ENCODE measurements at regions not wholly inside any gene's neighbourhood (a gene's known extent, or its start where the extent isn't known, plus 50 kb on each side); places are given as distances from the start of the nearest gene placed in this dataset.

- no peak for TF ChIP-seq ZNF532 (CRISPR knock-in tag; IDR thresholded peaks at IDR 0.05; ENCODE audit: borderline replicate concordance)
Observed at GRCh38 chr3:127469760-127470159, 120.8 kb downstream of the TPRA1 start (continued).

- Mint-ChIP-seq H3K4me1 (peaks cover 8% of the 10 kb centered on the region), H3K9me3 (peaks cover 9% of the 10 kb centered on the region), H3K27me3 (ENCODE audit: low read depth) (peaks cover 4% of the 10 kb centered on the region; the same call in 1 of the 2 replicates), H3K27ac (no peak overlapping the region), H3K4me3 (no peak overlapping the region), H3K36me3 (0 out of 2 replicates have a peak, but pooled peaks cover 3% of the 10 kb centered on the region)
- TF ChIP-seq ZNF281 (CRISPR knock-in tag; IDR thresholded peaks at IDR 0.05) (peak; percentile 86; the same call in 1 of the 2 replicates), MAX (CRISPR knock-in tag; IDR thresholded peaks at IDR 0.05) (0 out of 2 replicates have a peak, but pooled peaks have one; percentile 62), ZNF671 (CRISPR knock-in tag; IDR thresholded peaks at IDR 0.05) (no peak)
- DNase-seq (ENCODE audit: low spot score) (peak; percentile 66), ATAC-seq (peak; percentile 87)
- ChIA-PET CTCF (interaction anchor here (1.5 kb wide), 1 partner anchor 12 kb away, joined by 7 read pairs; no protein-coding TSS in a partner anchor), POLR2A (no interaction called here)
Observed at GRCh38 chr3:127467391-127467790, 123.1 kb downstream of the TPRA1 start.

GRCh38 chr3:127464642-127465041, 125.9 kb downstream of the TPRA1 start:
- Mint-ChIP-seq H3K4me3 (no peak overlapping the region), H3K27ac (no peak overlapping the region), H3K9me3 (peaks cover 9% of the 10 kb centered on the region), H3K4me1 (peaks cover 8% of the 10 kb centered on the region), H3K36me3 (0 out of 2 replicates have a peak, but pooled peaks cover 3% of the 10 kb centered on the region), H3K27me3 (ENCODE audit: low read depth) (peaks cover 7% of the 10 kb centered on the region; the same call in 1 of the 2 replicates)
- CTCF ChIA-PET = interaction anchor here (0.9 to 1.9 kb wide), 2 partner anchors 9 kb away, joined by 3 to 5 read pairs; no protein-coding TSS in a partner anchor
- ATAC-seq (no peak; the same call in 1 of the 2 replicates), DNase-seq (ENCODE audit: low spot score) (no peak)
- POLR2A ChIA-PET = no interaction called here
- TF ChIP-seq GRHL2 (CRISPR knock-in tag; IDR thresholded peaks at IDR 0.05; ENCODE audit: insufficient replicate concordance, severe bottlenecking) = no peak
- TF ChIP-seq ZMAT4 (CRISPR knock-in tag; IDR thresholded peaks at IDR 0.05) = no peak
- no peak for TF ChIP-seq JUN (CRISPR knock-in tag; IDR thresholded peaks at IDR 0.05)
- TF ChIP-seq NR1H2 (CRISPR knock-in tag; IDR thresholded peaks at IDR 0.05) = no peak
- TF ChIP-seq ATF2 (CRISPR knock-in tag; IDR thresholded peaks at IDR 0.05; ENCODE audit: borderline replicate concordance, low read depth) = no peak
- no peak for TF ChIP-seq ETV6 (CRISPR knock-in tag; IDR thresholded peaks at IDR 0.05)
- TF ChIP-seq AFF4 (CRISPR knock-in tag; IDR thresholded peaks at IDR 0.05; ENCODE audit: borderline replicate concordance) = no peak
- no peak for TF ChIP-seq MLX (CRISPR knock-in tag; IDR thresholded peaks at IDR 0.05)
- TF ChIP-seq ZNF396 (CRISPR knock-in tag; IDR thresholded peaks at IDR 0.05; ENCODE audit: borderline replicate concordance) = no peak
- TF ChIP-seq AR (CRISPR knock-in tag; IDR thresholded peaks at IDR 0.05) = no peak
- TF ChIP-seq ZNF416 (CRISPR knock-in tag; IDR thresholded peaks at IDR 0.05) = no peak

All from WTC11 (cell line).